ENCODE measurements at regions not wholly inside any gene's neighbourhood (a gene's known extent, or its start where the extent isn't known, plus 50 kb on each side); places are given as distances from the start of the nearest gene placed in this dataset.

DNA sequence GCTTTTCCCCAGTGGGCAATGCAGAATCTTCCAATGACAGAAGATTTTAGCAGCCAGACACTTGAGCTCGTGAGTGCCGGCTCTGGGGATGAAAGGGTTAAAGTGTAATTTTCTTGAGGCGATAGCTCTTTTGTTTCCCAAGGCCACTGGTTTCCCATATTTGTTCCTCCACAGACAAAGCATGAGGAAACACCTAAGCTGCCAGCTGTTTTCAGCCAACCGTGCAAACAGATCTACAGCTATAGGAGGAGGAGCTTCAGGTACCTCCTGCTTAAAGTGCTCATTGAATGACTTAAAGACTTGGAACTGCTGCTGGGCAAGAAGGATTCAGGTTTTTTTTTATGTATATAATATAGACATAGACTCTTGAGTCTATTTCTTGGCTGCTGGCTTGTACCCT is 1311.5 kb downstream of the TMEM121 start:
- Histone ChIP-seq H3K27me3 (no peaks in the 10 kb centered on the region), H3K4me1 (replicated peaks in 1 of 2) (peaks cover 3 to 15% of the 10 kb centered on the region in 2 donors), H3K27ac (no peak overlapping the region), H3K9me3 (replicated peaks in 1 of 3) (no peaks in the 10 kb centered on the region), H3K4me3 (no peak overlapping the region), H3K36me3 (replicated peaks in 1 of 2) (no peaks in the 10 kb centered on the region)
- WGBS, 4 donors = 65 to 77% (median 70%) methylated on average over 4 of the region's 4 CpGs
- intact Hi-C loops (cut with DNase I) = no loop called here
- DNase-seq = no peak
- TF ChIP-seq POLR2A (IDR thresholded peaks at IDR 0.05) = no peak
- TF ChIP-seq, protein P1, sequence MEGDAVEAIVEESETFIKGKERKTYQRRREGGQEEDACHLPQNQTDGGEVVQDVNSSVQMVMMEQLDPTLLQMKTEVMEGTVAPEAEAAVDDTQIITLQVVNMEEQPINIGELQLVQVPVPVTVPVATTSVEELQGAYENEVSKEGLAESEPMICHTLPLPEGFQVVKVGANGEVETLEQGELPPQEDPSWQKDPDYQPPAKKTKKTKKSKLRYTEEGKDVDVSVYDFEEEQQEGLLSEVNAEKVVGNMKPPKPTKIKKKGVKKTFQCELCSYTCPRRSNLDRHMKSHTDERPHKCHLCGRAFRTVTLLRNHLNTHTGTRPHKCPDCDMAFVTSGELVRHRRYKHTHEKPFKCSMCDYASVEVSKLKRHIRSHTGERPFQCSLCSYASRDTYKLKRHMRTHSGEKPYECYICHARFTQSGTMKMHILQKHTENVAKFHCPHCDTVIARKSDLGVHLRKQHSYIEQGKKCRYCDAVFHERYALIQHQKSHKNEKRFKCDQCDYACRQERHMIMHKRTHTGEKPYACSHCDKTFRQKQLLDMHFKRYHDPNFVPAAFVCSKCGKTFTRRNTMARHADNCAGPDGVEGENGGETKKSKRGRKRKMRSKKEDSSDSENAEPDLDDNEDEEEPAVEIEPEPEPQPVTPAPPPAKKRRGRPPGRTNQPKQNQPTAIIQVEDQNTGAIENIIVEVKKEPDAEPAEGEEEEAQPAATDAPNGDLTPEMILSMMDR (IDR thresholded peaks at IDR 0.05) = no peak

DNA sequence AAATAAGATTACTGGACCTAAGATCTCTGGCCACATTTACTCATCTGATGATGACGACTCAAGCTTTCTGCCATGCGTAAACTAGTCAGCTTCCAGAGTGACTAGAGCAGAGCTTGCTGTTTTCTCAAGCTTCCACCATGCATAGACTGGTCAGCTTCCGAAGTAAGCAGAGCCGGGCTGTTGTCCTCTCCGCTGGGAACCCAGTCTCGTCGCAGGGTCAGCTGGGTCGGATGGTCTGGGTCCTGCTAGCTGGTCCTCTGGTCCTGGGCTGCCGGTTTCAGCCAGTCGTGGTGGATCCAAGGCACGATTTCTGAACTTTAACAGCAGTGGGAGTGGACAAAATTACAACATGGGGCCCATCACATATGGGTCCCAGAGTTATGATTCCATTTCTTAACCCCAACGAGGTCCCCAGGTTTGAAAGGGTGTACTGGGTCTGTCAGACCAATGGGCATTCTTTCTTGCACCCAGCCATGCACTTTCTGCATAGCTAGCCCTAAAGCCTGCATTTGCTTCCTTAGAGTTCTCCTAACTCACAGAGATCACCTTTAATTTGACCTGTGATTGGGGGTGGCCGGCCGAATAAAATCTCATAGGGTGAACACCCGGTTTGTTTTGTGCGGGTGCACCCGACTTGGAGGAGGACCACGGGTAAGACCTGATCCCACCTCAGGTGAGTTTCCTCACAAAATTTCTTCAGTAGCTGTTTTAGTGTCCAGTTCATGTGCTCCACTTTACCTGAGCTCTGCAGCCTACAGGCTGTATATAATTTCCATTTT is 1312.8 kb downstream of the TMEM121 start:
- WGBS, 4 donors = 83 to 97% (median 84%) methylated on average over 8 to 18 of the region's 18 CpGs
- no peak overlapping the region for H3K4me3 ChIP-seq
- DNase-seq = no peak
- TF ChIP-seq, protein P1 (IDR thresholded peaks at IDR 0.05) = no peak
- TF ChIP-seq POLR2A (IDR thresholded peaks at IDR 0.05) = no peak
- H3K27ac ChIP-seq = no peak overlapping the region
- no peaks in the 10 kb centered on the region for H3K27me3 ChIP-seq
- peaks cover 3 to 15% of the 10 kb centered on the region in 2 donors for H3K4me1 ChIP-seq (replicated peaks in 1 of 2)
- no peaks in the 10 kb centered on the region for H3K9me3 ChIP-seq (replicated peaks in 1 of 3)
- H3K36me3 ChIP-seq (replicated peaks in 1 of 2) = no peaks in the 10 kb centered on the region
- intact Hi-C loops (cut with DNase I) = no loop called here

DNA sequence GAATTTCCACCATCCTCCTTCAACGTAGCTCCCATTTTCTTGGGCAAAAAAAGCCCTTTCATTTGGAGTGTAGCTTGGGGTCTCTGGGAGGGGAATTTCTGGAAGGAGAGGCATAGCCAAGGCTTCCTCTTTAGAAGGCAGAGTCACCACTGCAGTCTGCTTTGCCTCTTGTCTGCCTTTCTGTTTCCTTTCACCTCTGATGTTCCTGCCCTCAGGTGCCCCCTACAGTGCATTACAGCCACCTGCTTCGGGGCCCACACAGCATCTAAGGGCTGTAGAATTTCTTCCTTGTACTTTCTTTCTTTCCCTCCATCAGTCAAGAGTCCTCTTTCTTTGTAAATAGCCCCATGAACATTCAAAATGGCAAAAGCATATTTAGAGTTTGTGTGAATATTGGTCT is 1313.9 kb downstream of the TMEM121 start:
- no peak for TF ChIP-seq POLR2A (IDR thresholded peaks at IDR 0.05)
- TF ChIP-seq, protein P1 (IDR thresholded peaks at IDR 0.05) = no peak
- H3K27me3 ChIP-seq = no peaks in the 10 kb centered on the region
- H3K27ac ChIP-seq = no peak overlapping the region
- DNase-seq = no peak
- intact Hi-C loops (cut with DNase I) = no loop called here
- no peaks in the 10 kb centered on the region for H3K36me3 ChIP-seq (replicated peaks in 1 of 2)
- no peaks in the 10 kb centered on the region for H3K9me3 ChIP-seq (replicated peaks in 1 of 3)
- no peak overlapping the region for H3K4me3 ChIP-seq
- WGBS, 4 donors = 53 to 90% (median 69%) methylated on average over 2 of the region's 2 CpGs
- H3K4me1 ChIP-seq (replicated peaks in 1 of 2) = peaks cover 3 to 15% of the 10 kb centered on the region in 2 donors

GRCh38 chr14:106840991-106841390 is 1314.6 kb downstream of the TMEM121 start:
- Histone ChIP-seq H3K36me3 (replicated peaks in 1 of 2) (no peaks in the 10 kb centered on the region), H3K27me3 (no peaks in the 10 kb centered on the region), H3K27ac (peak overlapping the region in 2 of 5 donors; percentile 41 to 68), H3K9me3 (replicated peaks in 1 of 3) (no peaks in the 10 kb centered on the region), H3K4me3 (no peak overlapping the region), H3K4me1 (replicated peaks in 1 of 2) (peaks cover 3 to 15% of the 10 kb centered on the region in 2 donors)
- intact Hi-C loops (cut with DNase I) = no loop called here
- no peak for TF ChIP-seq POLR2A (IDR thresholded peaks at IDR 0.05)
- TF ChIP-seq, protein P1 (IDR thresholded peaks at IDR 0.05) = no peak
- no peak for DNase-seq
- WGBS, 4 donors = 77 to 85% (median 81%) methylated on average over 4 of the region's 4 CpGs
